ENCODE measurements at regions not wholly inside any gene's neighbourhood (a gene's known extent, or its start where the extent isn't known, plus 50 kb on each side); places are given as distances from the start of the nearest gene placed in this dataset.

GRCh38 chr21:41597227-41597626, 89.3 kb upstream of the TMPRSS2 start:
- no TSS peak for BruUV-seq (replicated peaks)
- ChIA-PET CTCF (ENCODE audit: low intra/inter-chr PET ratio, low total read pairs) (no interaction called here), POLR2A (no interaction called here)
- H4K20me1 ChIP-seq (ENCODE audit: insufficient read depth, low read length), result no peaks in the 10 kb centered on the region
- no peak for ATAC-seq
- H3K4me2 ChIP-seq (ENCODE audit: low read depth, low read length), result no peak overlapping the region
- H2AFZ ChIP-seq (ENCODE audit: low read length), result no peak overlapping the region
- no peak overlapping the region for H3K9ac ChIP-seq (ENCODE audit: insufficient read depth, low read depth, low read length)
- H3K27me3 ChIP-seq (ENCODE audit: control insufficient read depth in 1 of 2, insufficient read depth in 2 of 2, low read length in 2 of 2), result peaks cover 0 to 1% of the 10 kb centered on the region in 2 experiments; a peak in 1 of 5 replicates
- no peak overlapping the region for H3K4me3 ChIP-seq (replicated peaks in 1 of 3; ENCODE audit: insufficient read depth in 1 of 3, low read depth in 2 of 3, low read length in 3 of 3)
- H3K79me2 ChIP-seq (ENCODE audit: insufficient read depth, low read length), result no peaks in the 10 kb centered on the region
- in situ Hi-C loops (cut with HindIII; ENCODE audit: extremely low pct_ligation_motif_present, low pct_unique_long_range_greater_than_20kb) (no loop called here), intact Hi-C loops (cut with micrococcal nuclease; ENCODE audit: unreplicated experiment) (no loop called here)
- peaks cover 20% of the 10 kb centered on the region for H3K4me1 ChIP-seq (ENCODE audit: insufficient read depth, low read length)
- DNase-seq (ENCODE audit: low spot score), result no peak
- no peak for FAIRE-seq
- H3K27ac ChIP-seq (ENCODE audit: extremely low read length, insufficient read depth, low read length), result no peak overlapping the region
- no peaks in the 10 kb centered on the region for H3K9me3 ChIP-seq (ENCODE audit: low read length)
- no peaks in the 10 kb centered on the region for H3K36me3 ChIP-seq (replicated peaks in 1 of 2; ENCODE audit: control insufficient read depth in 1 of 2, insufficient read depth in 2 of 2, low read length in 2 of 2)
- 56% methylated on average over 1 of the region's 1 CpG for WGBS (ENCODE audit: low lambda C conversion rate)
- TF ChIP-seq SOX13 (IDR thresholded peaks at IDR 0.05) (no peak), SOX13 (CRISPR knock-in tag; conservative IDR thresholded peaks at IDR 0.05 in 1 of 2, IDR thresholded peaks at IDR 0.05 in 1 of 2) (no peak), SYNCRIP (IDR thresholded peaks at IDR 0.05; ENCODE audit: insufficient read depth, low read depth, low read length) (no peak), BORCS8-MEF2B (CRISPR knock-in tag; IDR thresholded peaks at IDR 0.05) (no peak), ZNF557 (CRISPR knock-in tag; IDR thresholded peaks at IDR 0.05) (no peak), RORA (CRISPR knock-in tag; IDR thresholded peaks at IDR 0.05) (no peak), GPN1 (CRISPR knock-in tag; IDR thresholded peaks at IDR 0.05; ENCODE audit: borderline replicate concordance) (no peak), TERF1 (CRISPR knock-in tag; IDR thresholded peaks at IDR 0.05) (no peak), SETDB1 (CRISPR knock-in tag; IDR thresholded peaks at IDR 0.05; ENCODE audit: borderline replicate concordance) (no peak), RELA (CRISPR knock-in tag; IDR thresholded peaks at IDR 0.05) (no peak), ZNF776 (CRISPR knock-in tag; IDR thresholded peaks at IDR 0.05) (no peak), ZNF691 (CRISPR knock-in tag; IDR thresholded peaks at IDR 0.05; ENCODE audit: borderline replicate concordance, low read depth) (no peak), CTCF (CRISPR knock-in tag; IDR thresholded peaks at IDR 0.05) (no peak), ZNF296 (CRISPR knock-in tag; conservative IDR thresholded peaks at IDR 0.05) (no peak), ZSCAN9 (CRISPR knock-in tag; IDR thresholded peaks at IDR 0.05; ENCODE audit: borderline replicate concordance) (no peak), CBX1 (IDR thresholded peaks at IDR 0.05; ENCODE audit: low read depth) (no peak), BCLAF1 (IDR thresholded peaks at IDR 0.05) (no peak), ZNF83 (CRISPR knock-in tag; IDR thresholded peaks at IDR 0.05; ENCODE audit: borderline replicate concordance) (no peak)

All from HepG2 (cell line).